GM21529 (cell line): ENCODE measurements at regions not wholly inside any gene's neighbourhood (a gene's known extent, or its start where the extent isn't known, plus 50 kb on each side); places are given as distances from the start of the nearest gene placed in this dataset.

Experiments
- ATAC-seq: cut with Tn5 transposase; IDR thresholded peaks from one replicate; pipeline ENCODE4 v1.9.1; 2021; ENCODE audit not compliant: unreplicated experiment

- no peak for ATAC-seq
Measured at GRCh38 chr5:143473481-143473880, 70.0 kb upstream of the NR3C1 start.

GRCh38 chr5:143472576-143472975, 69.1 kb upstream of the NR3C1 start:
- no peak for ATAC-seq

GRCh38 chr5:143471666-143472464, 68.4 kb upstream of the NR3C1 start:
- ATAC-seq = no peak

GRCh38 chr5:143471041-143471509, 67.6 kb upstream of the NR3C1 start:
- ATAC-seq = no peak

- no peak for ATAC-seq
Measured at GRCh38 chr5:143470120-143470519, 66.6 kb upstream of the NR3C1 start.

GRCh38 chr5:143469125-143469524, 65.6 kb upstream of the NR3C1 start:
- ATAC-seq = no peak

GRCh38 chr5:143466632-143467031, 63.1 kb upstream of the NR3C1 start:
- no peak for ATAC-seq

- no peak for ATAC-seq
Measured at GRCh38 chr5:143464723-143465490, 61.4 kb upstream of the NR3C1 start.

GRCh38 chr5:143462431-143462830, 58.9 kb upstream of the NR3C1 start:
- no peak for ATAC-seq

GRCh38 chr5:143459433-143459832, 55.9 kb upstream of the NR3C1 start:
- ATAC-seq = no peak

- no peak for ATAC-seq
Measured at GRCh38 chr5:143456952-143457547, 53.6 kb upstream of the NR3C1 start.

- no peak for ATAC-seq
Measured at GRCh38 chr5:143454936-143455516, 51.5 kb upstream of the NR3C1 start.

- ATAC-seq = no peak
Measured at GRCh38 chr5:143453720-143454119, 50.2 kb upstream of the NR3C1 start.
